Stimulated activated CD4-positive, alpha-beta T cell treated with anti-CD3 and anti-CD28 coated beads, Interleukin-15, amount 100 ng/mL, for 48 hours (primary cell): ENCODE measurements at regions not wholly inside any gene's neighbourhood (a gene's known extent, or its start where the extent isn't known, plus 50 kb on each side); places are given as distances from the start of the nearest gene placed in this dataset.

Source experiments
- DNase-seq, 2 donors: peaks; one replicate each; pipeline ENCODE4 v3.0.0-alpha.2; 2020; ENCODE audit warnings: low read depth in 2 of 2

DNA sequence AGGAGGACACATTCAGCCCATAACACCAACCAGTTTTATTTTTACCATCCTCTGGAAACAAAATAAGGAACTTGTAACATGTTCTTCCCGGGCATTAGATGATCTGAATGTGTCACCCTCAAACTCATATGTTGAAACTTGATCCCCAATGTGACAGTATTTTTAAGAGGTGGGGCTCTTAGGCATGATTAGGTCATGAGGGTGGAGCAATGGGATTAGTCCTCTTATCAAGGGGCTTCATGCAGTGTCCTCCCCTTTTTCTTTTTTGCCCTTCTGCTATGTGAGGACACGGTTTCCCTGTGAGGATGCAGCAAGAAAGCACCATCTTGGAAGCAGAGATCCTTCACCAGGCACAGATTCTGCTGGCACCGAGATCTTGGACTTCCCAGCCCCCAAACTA, 401.5 kb upstream of the TRIB2 start:
- DNase-seq = no peak

GRCh38 chr2:12316476-12316875, 400.3 kb upstream of the TRIB2 start:
- DNase-seq = no peak

DNA sequence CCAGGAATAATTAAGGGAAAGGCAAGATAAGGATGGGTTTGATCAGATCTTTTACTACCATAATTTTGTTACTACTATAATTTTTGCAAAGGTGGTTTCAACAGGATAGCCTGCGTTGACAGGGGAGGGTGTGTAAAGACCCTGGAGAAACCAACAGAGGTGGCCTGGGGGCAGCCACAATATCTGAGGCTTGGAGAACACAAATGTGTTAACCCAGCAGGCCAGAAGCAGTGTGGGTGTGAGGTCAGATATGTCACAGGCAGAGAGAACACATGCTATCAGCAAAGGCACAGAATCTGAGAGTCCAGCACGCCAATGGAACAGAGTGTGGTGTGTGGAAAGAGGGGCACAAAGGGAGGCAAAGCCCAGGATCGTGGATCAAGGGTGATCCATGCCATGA, 399.4 kb upstream of the TRIB2 start:
- DNase-seq = no peak

DNA sequence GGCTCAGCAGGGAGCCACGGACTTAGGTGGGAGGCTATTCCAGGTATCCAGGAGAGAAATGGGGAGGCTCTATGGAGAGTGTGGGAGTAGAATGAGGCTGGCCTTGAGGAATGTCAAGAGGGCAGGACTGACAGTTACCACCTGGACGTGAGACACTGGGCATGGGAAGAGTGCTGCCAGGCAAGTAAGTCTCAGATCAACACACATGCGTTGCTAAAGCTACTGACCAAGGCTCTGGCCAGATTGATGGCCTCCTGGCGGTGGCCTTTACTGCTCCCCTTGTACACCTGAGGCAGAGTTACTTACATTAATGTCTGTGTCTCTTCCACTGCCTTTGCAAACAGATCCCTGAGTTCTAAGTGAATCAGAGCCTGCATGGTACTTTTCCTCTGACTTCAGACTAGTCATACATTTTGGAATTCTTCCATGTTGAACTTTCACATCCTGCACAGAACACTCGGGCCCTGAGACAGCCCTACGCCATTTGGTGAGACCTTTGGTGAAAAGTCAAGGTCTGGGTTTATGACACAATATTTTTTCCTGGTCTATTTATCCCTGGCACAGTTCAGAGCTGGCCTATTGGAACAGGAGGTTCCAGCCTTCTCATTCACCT, 398.8 kb upstream of the TRIB2 start:
- no peak for DNase-seq

DNA sequence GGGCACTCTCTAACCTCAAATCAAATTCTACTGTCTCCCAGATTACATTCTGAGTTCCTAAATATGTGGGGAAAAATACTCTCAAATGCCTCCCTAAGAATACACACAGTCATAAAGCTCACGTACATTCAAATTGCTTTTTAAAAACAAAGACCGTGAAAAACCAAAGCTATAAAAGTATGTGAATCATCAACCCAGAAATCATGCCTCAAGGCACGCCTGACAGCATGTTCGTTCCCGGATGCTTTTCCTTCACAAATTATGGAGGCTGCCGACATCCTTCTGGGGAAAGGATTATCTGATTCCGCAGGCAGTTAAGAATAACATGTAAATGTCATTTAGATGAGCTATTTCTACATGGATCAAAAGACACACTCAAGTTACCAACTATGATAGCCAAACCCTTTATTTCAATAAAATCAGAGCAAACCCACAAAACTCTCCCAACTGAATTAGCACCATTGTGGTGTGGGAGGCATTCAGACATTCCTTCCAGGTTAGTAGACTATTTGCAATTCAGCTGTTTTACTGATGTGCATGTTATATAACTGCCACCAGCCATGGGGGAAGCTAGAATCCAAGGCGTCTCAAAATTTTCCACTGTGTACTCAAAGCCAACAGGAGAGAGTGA, 398.2 kb upstream of the TRIB2 start:
- no peak for DNase-seq

DNA sequence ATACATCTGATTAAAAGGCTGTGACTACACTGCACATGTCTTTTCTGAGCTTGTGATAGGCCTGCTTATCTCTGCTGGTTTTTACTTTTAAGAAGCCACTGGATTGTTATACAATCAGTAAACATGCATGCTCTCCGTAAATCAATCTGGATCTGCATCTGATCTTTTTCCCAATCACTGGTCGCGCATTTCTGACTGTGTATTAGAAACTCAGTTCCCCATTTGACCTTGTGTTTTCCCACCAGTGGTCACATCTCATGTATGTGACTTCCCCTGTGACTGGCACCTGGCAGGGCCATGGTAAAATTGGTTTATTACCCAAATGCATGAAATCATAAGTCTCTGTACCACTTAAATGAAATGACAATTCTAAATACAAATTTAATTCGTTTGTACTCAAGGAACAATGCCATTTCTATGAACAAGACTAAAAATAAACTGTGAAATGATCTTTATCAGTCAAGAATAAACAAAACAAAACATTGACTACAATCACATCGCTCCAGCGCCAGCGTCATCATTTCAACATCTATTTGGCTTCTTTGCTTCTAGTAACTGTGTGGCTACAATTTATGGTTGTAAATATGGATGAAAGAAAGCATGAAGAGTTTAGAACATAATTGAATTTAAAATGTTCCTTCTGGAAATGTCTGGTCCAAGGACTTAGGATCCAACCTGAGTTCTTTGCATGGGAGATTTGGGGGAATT, 396.6 kb upstream of the TRIB2 start:
- no peak for DNase-seq

DNA sequence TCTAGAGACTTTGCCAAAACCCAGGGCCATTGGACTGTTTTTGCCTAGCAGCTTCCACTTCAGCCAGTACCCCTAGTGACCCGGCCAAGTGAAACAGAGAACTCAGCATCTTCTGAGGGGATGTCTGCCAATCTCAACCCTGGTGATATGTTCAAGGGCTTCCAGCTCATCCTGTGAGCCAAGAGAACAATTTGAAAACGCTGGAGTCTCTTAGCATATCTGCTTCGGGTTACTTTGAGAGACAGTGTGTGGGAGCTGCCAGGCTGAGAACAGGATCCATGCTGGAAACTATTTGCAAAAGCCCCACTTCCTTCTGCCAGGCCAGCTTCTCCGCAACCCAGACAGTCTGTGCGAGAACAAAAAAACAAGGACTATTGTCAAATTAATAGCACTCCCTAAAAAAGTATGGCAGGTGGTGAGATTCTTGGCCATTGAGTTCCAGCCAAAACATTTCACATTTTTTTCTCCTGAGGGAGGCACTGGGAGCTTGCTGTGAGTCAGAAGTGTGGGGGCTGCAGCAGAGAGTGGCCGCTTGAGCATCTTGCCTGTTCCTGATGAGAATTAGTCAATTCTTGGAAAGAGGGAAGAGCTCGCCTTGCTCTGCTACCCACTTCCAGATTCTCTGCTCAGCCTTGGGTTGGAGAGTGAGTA, 395.6 kb upstream of the TRIB2 start:
- DNase-seq = no peak

DNA sequence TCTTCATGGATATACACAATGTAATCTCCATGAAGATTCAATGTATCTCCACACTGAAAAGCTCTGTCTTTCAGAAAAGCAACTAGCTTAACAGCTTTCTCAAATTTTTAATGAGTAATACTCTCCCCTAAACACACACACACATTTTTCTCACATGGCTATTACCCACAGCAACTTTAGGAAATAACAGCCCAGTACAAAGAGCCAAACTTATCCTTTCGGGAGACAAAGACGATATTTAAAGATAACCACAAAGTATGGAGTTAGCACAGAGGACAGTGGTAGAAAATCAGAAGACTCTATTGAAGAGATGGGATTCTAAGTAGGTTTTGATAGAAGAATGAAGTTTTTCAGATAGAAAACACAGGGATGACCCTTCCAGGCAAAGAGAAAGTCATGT, 394.9 kb upstream of the TRIB2 start:
- DNase-seq = no peak

GRCh38 chr2:12325806-12326205, 390.9 kb upstream of the TRIB2 start:
- DNase-seq = no peak

GRCh38 chr2:12326449-12327190, 390.1 kb upstream of the TRIB2 start:
- DNase-seq = no peak

DNA sequence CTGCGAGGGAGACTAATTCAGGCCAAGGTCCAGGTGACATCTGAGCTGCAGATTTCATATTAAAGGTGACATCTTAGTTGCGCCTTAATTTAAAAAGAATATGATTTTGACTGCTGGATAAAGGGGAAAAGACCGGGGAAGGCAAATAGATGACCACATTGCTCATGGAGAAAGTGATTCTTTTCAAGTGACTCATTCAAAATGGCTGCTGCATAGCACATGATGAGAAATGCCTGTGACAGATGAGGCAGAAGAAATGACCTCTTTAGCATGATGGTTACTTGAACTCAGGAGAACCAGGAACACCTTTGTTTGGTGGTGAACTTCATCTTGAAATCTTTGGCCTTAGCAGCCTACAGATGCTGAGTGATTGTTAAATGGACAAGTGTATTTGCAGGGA, 385.8 kb upstream of the TRIB2 start:
- no peak for DNase-seq

- DNase-seq = no peak
Observed at GRCh38 chr2:12331698-12332097, 385.0 kb upstream of the TRIB2 start.

- DNase-seq = no peak
Observed at GRCh38 chr2:12333293-12333692, 383.4 kb upstream of the TRIB2 start.

DNA sequence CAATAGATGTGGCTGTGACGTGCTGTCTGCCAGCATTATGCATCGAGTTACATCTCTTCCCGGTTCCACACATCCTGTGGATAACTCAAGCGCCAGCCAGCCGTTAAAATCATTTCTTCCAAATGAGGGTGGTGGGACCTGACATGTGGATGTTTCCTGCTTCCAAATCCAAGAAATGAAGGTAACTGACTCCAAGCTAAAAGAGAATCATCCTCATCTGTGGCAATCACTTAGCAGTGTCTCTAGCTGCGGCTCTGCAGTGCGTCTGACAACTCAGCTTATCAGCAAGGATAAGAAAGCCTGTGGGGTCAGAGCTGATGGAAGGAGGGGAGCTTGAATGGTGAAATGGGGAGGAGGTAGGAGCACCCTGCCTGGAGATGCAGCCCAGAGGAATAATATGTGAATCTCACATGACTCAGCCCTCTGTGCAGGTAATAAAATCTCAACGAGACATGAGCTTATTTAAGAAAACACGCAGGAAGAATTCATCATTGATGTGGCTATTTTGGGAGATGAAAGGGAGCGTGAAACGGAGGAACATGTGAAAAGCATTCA, 382.2 kb upstream of the TRIB2 start:
- DNase-seq = no peak

GRCh38 chr2:12335131-12335530, 381.6 kb upstream of the TRIB2 start:
- no peak for DNase-seq

- no peak for DNase-seq
Observed at GRCh38 chr2:12335995-12336394, 380.7 kb upstream of the TRIB2 start.

- no peak for DNase-seq
Observed at GRCh38 chr2:12338946-12339697, 377.6 kb upstream of the TRIB2 start.

DNA sequence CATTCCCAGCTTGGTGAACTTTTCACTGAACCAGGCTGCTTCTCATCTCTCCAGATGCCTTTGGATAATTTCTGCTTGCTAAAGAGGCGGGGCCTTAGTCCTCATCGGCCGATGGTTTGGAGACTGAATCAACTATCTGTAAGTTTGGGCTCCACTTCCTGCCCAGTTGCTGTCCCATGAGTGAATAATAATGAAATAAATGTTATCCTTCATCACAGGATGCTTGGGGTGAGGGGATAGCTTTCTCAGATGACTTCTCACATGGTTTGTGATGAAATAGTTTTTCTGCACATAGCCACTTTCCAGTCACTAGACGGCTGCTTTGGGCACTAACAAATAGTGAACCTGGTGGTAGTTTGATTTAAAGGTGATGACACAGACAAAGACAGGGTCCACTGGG, 376.6 kb upstream of the TRIB2 start:
- DNase-seq = no peak

GRCh38 chr2:12341215-12341614, 375.5 kb upstream of the TRIB2 start:
- no peak for DNase-seq

GRCh38 chr2:12341920-12342319, 374.8 kb upstream of the TRIB2 start:
- DNase-seq = no peak

- DNase-seq = no peak
Observed at GRCh38 chr2:12343141-12343540, 373.6 kb upstream of the TRIB2 start.
